HUES64 (cell line): ENCODE measurements at regions not wholly inside any gene's neighbourhood (a gene's known extent, or its start where the extent isn't known, plus 50 kb on each side); places are given as distances from the start of the nearest gene placed in this dataset.
A peak's percentile ranks its signal among the peaks of the same experiment; 100 is the strongest.
"Not testable (repeated sequence)": the region's sequence is repeated elsewhere in the genome, so short reads cannot be mapped to it uniquely, and the experiment has no call there.

Experiments used
- H3K27ac ChIP-seq: 2 replicates; pipeline ENCODE4 v1.7.0; 2013; ENCODE audit warnings: low read depth, low read length, inconsistent platforms
- H3K27me3 ChIP-seq: 2 replicates; pipeline ENCODE4 v1.6.1; 2013; ENCODE audit warnings: mild to moderate bottlenecking, low read length; ENCODE audit not compliant: insufficient read depth
- H3K36me3 ChIP-seq: 2 replicates; pipeline ENCODE4 v1.6.1; 2013; ENCODE audit warnings: mild to moderate bottlenecking, low read length; ENCODE audit not compliant: insufficient read depth
- H3K4me1 ChIP-seq: 2 replicates; pipeline ENCODE4 v1.6.1; 2013; ENCODE audit warnings: mild to moderate bottlenecking, low read length, moderate library complexity; ENCODE audit not compliant: insufficient read depth
- H3K4me3 ChIP-seq: 2 replicates; pipeline ENCODE4 v1.5.1; 2013; ENCODE audit warnings: mild to moderate bottlenecking, low read length, moderate library complexity
- H3K9ac ChIP-seq: 2 replicates; pipeline ENCODE4 v1.6.1; 2013; ENCODE audit warnings: mild to moderate bottlenecking, low read depth, low read length
- H3K9me3 ChIP-seq: 2 replicates; pipeline ENCODE4 v1.6.1; 2013; ENCODE audit warnings: low read depth, low read length; ENCODE audit not compliant: insufficient read depth
- WGBS: fragments of 150-250, 120-280 bp; methylation state at CpG from one replicate; pipeline ENCODE4 v1.1.7; 2013; ENCODE audit warnings: missing lambda C conversion rate; 5-methylcytosine and 5-hydroxymethylcytosine counted together

DNA sequence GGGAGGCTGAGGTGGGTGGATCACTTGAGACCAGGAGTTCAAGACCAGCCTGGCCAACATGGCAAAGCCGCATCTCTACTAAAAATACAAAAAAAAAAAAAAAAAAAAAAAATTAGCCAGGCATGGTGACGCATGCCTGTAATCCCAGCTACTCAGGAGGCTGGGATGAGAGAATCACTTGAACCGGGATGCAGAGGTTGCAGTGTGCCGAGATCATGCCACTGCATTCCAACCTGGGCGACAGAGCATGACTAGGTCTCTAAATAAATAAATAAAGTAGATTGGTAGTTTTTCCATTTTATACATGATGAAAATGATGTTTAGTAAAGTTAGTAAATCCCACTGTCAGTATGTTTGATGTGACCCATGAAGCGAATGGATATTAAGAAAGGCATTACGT lies 531.0 kb upstream of the SPRY2 start:
- H3K36me3 ChIP-seq, H3K9ac ChIP-seq, H3K27ac ChIP-seq, H3K27me3 ChIP-seq, H3K4me1 ChIP-seq, H3K9me3 ChIP-seq, H3K4me3 ChIP-seq: not testable (repeated sequence)
- 96% methylated on average over 6 of the region's 7 CpGs for WGBS

DNA sequence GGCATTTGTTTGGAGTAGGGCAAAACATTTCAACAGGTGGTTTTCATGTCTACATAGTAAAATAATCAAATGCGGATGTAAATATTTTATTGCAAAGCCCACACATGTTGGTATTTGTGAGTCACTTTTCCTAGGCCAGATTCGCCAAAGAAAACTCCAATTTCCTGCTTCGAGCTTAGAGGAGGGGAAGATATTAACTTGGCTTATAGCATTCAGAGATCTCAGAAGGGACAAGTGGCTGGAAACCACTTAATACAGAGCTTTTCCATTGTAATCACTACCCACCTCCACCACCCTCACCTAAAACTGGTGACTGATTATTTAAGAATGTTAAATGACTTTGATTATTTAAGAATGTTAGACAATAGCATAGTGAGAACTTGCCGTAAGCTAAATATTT lies 530.6 kb upstream of the SPRY2 start:
- no peaks in the 10 kb centered on the region for H3K4me1 ChIP-seq
- H3K27ac ChIP-seq = no peak overlapping the region
- no peaks in the 10 kb centered on the region for H3K9me3 ChIP-seq
- H3K36me3 ChIP-seq = no peaks in the 10 kb centered on the region
- no peak overlapping the region for H3K4me3 ChIP-seq
- 98% methylated on average over 3 of the region's 4 CpGs for WGBS
- H3K9ac ChIP-seq = no peak overlapping the region
- H3K27me3 ChIP-seq = no peaks in the 10 kb centered on the region

DNA sequence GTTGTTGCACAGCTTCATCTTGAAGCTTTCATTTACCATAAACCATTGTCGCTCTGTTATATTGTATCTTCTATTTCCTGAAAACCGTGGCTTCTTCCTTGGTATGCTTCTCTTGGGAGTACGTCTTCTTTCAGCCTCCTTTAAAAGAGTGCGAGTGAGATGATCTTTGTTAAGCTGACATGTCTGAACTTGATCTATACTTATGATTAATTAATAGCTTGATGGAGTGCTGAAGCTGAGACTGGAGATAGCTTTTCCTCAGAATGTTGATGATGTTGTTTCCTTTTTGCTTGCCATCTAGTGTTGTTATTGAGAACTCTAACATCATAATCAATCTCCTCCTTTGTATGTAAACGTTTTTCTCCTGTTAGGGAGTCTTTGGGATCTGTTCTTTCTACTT lies 529.3 kb upstream of the SPRY2 start:
- no peaks in the 10 kb centered on the region for H3K4me1 ChIP-seq
- no peaks in the 10 kb centered on the region for H3K27me3 ChIP-seq
- H3K27ac ChIP-seq = no peak overlapping the region
- WGBS = 94% methylated on average over 4 of the region's 5 CpGs
- no peak overlapping the region for H3K4me3 ChIP-seq
- no peak overlapping the region for H3K9ac ChIP-seq
- no peaks in the 10 kb centered on the region for H3K9me3 ChIP-seq
- H3K36me3 ChIP-seq = no peaks in the 10 kb centered on the region

DNA sequence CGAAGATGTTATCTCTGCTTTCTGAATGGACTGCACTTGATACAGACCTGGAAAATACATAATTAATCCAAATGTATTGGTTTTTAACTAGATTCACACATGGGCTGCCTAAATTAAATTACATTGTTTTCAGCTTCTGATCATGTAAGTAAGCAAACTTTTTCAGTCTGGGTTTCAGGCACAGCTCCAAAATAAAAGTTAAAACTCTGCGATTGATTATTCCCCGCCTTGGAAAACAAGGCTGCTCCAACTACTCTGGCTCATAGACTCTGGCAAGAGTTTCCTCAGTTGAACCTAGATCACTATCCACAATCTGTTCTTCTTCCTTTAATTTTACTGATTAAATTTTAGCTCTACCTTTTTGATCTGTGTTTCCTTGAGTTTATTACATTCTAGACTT lies 526.0 kb upstream of the SPRY2 start:
- H3K4me1 ChIP-seq = peaks cover 8% of the 10 kb centered on the region
- H3K9ac ChIP-seq = no peak overlapping the region
- 100% methylated on average over 3 of the region's 3 CpGs for WGBS
- H3K36me3 ChIP-seq = no peaks in the 10 kb centered on the region
- no peaks in the 10 kb centered on the region for H3K27me3 ChIP-seq
- no peaks in the 10 kb centered on the region for H3K9me3 ChIP-seq
- H3K4me3 ChIP-seq = no peak overlapping the region
- no peak overlapping the region for H3K27ac ChIP-seq

DNA sequence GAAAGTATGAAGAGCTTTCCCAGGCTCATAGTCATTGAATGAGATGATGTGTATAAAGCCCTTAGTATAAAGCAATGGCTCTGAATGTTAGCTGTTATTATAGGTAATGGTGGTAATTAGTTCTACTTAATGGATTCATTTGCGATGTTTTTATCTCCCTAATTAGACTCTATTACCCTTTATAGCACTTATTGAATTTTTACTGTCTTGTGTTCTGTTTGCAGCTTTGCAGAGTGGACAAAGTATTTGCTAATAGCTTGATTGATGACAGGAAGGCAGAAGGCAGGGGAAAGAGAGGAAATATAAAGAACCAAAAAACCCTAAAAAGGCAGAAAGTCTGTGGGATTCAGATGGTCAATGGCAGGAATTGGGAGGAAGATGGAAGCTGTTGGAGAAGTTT lies 524.4 kb upstream of the SPRY2 start:
- no peak overlapping the region for H3K27ac ChIP-seq
- H3K36me3 ChIP-seq = no peaks in the 10 kb centered on the region
- WGBS = no CpG with 5 or more reads among the region's 1 CpG
- H3K27me3 ChIP-seq = no peaks in the 10 kb centered on the region
- peaks cover 8% of the 10 kb centered on the region for H3K4me1 ChIP-seq
- no peak overlapping the region for H3K9ac ChIP-seq
- no peaks in the 10 kb centered on the region for H3K9me3 ChIP-seq
- H3K4me3 ChIP-seq = no peak overlapping the region

DNA sequence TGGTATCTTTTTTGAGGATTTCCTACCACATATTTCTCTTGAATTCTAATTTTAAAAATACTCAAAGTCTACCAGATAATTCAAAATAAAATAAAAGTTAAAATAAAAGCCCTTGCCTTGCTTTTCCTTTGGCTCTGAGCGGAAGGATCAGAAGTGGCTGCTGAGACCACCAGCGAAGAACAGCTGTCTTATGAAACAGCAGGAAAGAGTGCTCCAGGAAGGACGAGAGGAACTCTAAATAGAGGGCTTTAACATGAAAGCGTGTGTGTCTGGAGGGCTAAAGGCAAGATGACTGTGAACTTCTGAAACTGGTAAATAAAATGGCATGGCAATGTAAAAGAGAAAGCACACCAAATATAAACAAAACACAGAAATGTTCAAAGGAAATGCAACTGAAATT lies 521.5 kb upstream of the SPRY2 start:
- peaks cover 27% of the 10 kb centered on the region for H3K4me1 ChIP-seq
- 64% methylated on average over 4 of the region's 4 CpGs for WGBS
- H3K36me3 ChIP-seq = no peaks in the 10 kb centered on the region
- H3K27me3 ChIP-seq = no peaks in the 10 kb centered on the region
- no peak overlapping the region for H3K27ac ChIP-seq
- H3K9ac ChIP-seq = no peak overlapping the region
- no peaks in the 10 kb centered on the region for H3K9me3 ChIP-seq
- H3K4me3 ChIP-seq = no peak overlapping the region

DNA sequence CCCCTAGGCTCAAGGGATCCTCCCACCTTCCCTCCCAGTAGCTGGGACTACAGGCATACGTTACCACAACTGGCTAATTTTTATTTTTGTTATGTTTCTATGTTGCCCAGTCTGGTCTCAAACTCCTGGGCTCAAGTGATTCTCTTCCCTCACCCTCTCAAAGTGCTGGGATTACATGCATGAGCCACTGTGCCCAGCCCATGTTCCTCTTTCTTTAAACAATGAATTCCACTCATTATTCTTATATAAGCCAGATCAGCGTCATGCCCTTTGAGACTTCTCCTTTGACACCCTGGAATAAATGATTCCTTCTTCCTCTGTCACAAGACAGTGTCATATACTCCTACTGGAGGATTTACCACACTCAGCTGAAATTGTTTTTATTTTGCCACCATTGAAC lies 519.9 kb upstream of the SPRY2 start:
- H3K9ac ChIP-seq = no peak overlapping the region
- no peaks in the 10 kb centered on the region for H3K36me3 ChIP-seq
- no peaks in the 10 kb centered on the region for H3K9me3 ChIP-seq
- H3K27me3 ChIP-seq = no peaks in the 10 kb centered on the region
- H3K4me3 ChIP-seq = no peak overlapping the region
- no peak overlapping the region for H3K27ac ChIP-seq
- 92% methylated on average over 2 of the region's 2 CpGs for WGBS
- H3K4me1 ChIP-seq = peaks cover 30% of the 10 kb centered on the region

DNA sequence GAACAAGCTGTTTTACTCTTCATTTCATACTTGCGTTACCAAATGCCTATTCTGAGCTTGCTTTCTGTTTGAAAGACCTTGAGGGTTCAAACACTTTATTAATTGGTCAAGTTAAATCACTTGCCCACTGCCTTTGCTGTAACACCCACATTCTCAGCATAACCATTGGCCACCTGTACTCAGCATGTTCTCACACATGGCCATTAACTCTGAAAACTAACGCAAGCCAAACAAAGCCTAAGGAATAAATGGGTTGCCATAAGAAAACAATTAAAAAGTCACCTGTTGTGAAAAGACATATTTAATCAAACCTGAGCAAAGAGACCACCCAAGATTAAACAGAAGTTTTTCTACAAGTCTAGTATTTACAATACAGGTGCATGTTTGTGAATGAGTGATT lies 517.2 kb upstream of the SPRY2 start:
- WGBS = 86% methylated on average over 2 of the region's 2 CpGs
- no peak overlapping the region for H3K9ac ChIP-seq

DNA sequence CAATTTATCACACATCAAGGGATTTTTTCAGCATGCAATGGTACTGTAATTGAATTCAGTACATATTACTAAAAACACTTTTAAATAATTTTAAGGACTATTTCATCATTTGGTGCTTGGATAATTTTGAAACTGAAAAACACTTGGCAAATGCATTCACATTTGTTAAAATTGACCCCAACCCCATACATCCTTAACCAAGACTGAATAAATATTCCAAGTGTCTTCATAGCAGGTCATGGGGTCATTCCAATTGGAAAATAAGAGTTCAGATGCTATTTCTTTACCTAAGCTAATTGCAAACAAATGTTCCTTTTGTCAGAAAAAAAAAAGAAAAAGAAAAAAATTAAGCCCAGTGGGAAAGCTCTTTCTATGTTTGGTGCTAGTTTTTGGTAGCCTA lies 516.4 kb upstream of the SPRY2 start:
- Histone ChIP-seq H3K9ac (no peak overlapping the region), H3K27me3 (no peaks in the 10 kb centered on the region), H3K9me3 (no peaks in the 10 kb centered on the region), H3K4me3 (no peak overlapping the region), H3K36me3 (no peaks in the 10 kb centered on the region), H3K4me1 (peaks cover 25% of the 10 kb centered on the region), H3K27ac (no peak overlapping the region)

More for the DNA sequence above, 517.2 kb upstream of the SPRY2 start:
- Histone ChIP-seq H3K36me3 (no peaks in the 10 kb centered on the region), H3K27me3 (no peaks in the 10 kb centered on the region), H3K27ac (peak overlapping the region; percentile 21; the same call in 1 of the 2 replicates), H3K9me3 (no peaks in the 10 kb centered on the region), H3K4me3 (no peak overlapping the region), H3K4me1 (peaks cover 30% of the 10 kb centered on the region)

DNA sequence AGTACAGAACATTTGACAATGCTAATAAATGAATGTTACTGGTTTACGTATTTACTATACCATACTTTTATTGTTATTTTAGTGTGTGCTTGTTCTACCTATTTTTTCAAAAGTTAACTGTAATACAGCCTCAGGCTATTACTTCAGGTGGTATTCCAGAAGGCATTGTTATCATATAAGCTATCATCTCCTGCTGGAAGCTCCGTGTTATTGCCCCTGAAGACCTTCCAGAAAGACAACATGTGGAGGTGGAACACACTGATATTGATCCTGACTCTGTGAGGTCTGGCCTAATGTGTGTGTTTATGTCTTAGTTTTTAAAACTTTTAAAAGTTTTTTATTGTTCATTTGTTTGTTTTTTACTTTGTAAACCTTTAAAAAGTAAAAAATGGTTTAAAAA lies 509.8 kb upstream of the SPRY2 start:
- H3K27ac ChIP-seq = no peak overlapping the region
- H3K4me1 ChIP-seq = no peaks in the 10 kb centered on the region
- no peaks in the 10 kb centered on the region for H3K9me3 ChIP-seq
- H3K27me3 ChIP-seq = no peaks in the 10 kb centered on the region
- no peak overlapping the region for H3K9ac ChIP-seq
- no peaks in the 10 kb centered on the region for H3K36me3 ChIP-seq
- no peak overlapping the region for H3K4me3 ChIP-seq
- 78% methylated on average over 1 of the region's 2 CpGs for WGBS

DNA sequence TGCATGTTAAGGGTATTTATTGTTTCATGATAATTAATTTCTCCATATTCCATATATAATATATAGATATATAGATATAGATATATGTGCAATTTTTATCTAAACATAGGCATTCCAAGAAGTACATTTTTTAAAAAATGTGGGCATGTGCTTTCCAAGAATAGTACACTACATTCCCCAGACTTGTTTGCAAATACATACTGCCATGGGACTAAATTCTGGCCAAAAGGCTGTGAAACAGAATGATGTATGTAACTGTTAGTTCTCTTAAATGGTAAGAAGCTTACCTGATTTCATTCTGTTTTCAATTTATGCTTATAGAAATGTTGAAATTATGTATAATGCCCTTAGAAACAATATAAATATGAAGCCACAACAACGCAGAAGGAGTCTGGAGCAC lies 503.2 kb upstream of the SPRY2 start:
- Histone ChIP-seq H3K9me3 (no peaks in the 10 kb centered on the region), H3K9ac (no peak overlapping the region), H3K27me3 (no peaks in the 10 kb centered on the region), H3K36me3 (no peaks in the 10 kb centered on the region), H3K4me3 (no peak overlapping the region), H3K27ac (no peak overlapping the region), H3K4me1 (peaks cover 25% of the 10 kb centered on the region)
- 100% methylated on average over 1 of the region's 1 CpG for WGBS

DNA sequence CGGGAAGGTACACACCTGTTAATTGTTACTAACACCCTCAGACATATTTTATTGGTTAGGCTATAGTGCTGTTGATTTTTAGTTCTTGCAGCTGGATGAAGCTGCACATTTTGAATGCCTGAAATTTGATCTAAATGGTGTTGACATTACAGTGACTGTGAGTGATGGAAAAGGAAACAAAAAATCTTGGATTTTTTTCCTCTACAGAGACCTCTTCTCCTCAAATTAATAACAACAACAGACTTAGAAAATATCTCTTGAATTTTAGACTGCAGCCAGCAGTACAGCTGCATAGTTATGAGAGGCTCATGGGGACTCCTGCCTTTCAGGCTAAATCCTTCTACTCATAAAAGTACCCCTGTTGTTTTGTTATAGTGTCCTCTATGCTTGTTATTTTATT lies 500.5 kb upstream of the SPRY2 start:
- Histone ChIP-seq H3K4me3 (no peak overlapping the region), H3K4me1 (peaks cover 25% of the 10 kb centered on the region)

More for the DNA sequence above, 500.5 kb upstream of the SPRY2 start:
- H3K36me3 ChIP-seq = no peaks in the 10 kb centered on the region
- H3K27ac ChIP-seq = no peak overlapping the region
- H3K27me3 ChIP-seq = no peaks in the 10 kb centered on the region
- WGBS = no CpG with 5 or more reads among the region's 1 CpG
- no peak overlapping the region for H3K9ac ChIP-seq
- H3K9me3 ChIP-seq = no peaks in the 10 kb centered on the region
